SK-N-SH (cell line): ENCODE measurements at regions not wholly inside any gene's neighbourhood (a gene's known extent, or its start where the extent isn't known, plus 50 kb on each side); places are given as distances from the start of the nearest gene placed in this dataset.

Experiments used
- EZH2phosphoT487 ChIP-seq: fragments of 200-600 bp; sonication (generic); IDR thresholded peaks from 2 replicates; pipeline ENCODE4 v1.6.1; 2017; ENCODE audit warnings: low read depth, mixed run types, mild to moderate bottlenecking, antibody characterized with exemption, moderate library complexity, borderline replicate concordance
- MXI1 ChIP-seq: IDR thresholded peaks from 2 replicates; pipeline ENCODE4 v1.6.1; 2012; ENCODE audit warnings: mild to moderate bottlenecking, low read depth, low read length, improper control_type of control experiment
- NRF1 ChIP-seq: IDR thresholded peaks from 2 replicates; pipeline ENCODE4 v1.6.1; 2012; ENCODE audit warnings: low read depth, mild to moderate bottlenecking, low read length
- RCOR1 ChIP-seq: fragments of 150-350 bp; IDR thresholded peaks from 2 replicates; pipeline ENCODE4 v1.6.1; 2017; ENCODE audit warnings: antibody characterized with exemption, low read length
- SIN3A ChIP-seq: IDR thresholded peaks from 2 replicates; pipeline ENCODE4 v1.6.1; 2012; ENCODE audit warnings: low read depth, mild to moderate bottlenecking, low read length, moderate library complexity, borderline replicate concordance
- TF ChIP-seq, protein P1 (sequence below): fragments of 200-600 bp; sonication (generic); IDR thresholded peaks from 2 replicates; pipeline ENCODE4 v1.6.1; 2017; ENCODE audit warnings: antibody characterized with exemption, mild to moderate bottlenecking, moderate library complexity
- TF ChIP-seq, protein P2 (sequence below): IDR thresholded peaks from 2 replicates; pipeline ENCODE4 v1.4.0; 2012; ENCODE audit warnings: low read depth

GRCh38 chr14:23828001-23828400 is 125.6 kb upstream of the DHRS4 start:
- TF ChIP-seq, protein P1, sequence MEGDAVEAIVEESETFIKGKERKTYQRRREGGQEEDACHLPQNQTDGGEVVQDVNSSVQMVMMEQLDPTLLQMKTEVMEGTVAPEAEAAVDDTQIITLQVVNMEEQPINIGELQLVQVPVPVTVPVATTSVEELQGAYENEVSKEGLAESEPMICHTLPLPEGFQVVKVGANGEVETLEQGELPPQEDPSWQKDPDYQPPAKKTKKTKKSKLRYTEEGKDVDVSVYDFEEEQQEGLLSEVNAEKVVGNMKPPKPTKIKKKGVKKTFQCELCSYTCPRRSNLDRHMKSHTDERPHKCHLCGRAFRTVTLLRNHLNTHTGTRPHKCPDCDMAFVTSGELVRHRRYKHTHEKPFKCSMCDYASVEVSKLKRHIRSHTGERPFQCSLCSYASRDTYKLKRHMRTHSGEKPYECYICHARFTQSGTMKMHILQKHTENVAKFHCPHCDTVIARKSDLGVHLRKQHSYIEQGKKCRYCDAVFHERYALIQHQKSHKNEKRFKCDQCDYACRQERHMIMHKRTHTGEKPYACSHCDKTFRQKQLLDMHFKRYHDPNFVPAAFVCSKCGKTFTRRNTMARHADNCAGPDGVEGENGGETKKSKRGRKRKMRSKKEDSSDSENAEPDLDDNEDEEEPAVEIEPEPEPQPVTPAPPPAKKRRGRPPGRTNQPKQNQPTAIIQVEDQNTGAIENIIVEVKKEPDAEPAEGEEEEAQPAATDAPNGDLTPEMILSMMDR, result no peak
- no peak for TF ChIP-seq NRF1
- no peak for TF ChIP-seq RCOR1
- no peak for TF ChIP-seq EZH2phosphoT487
- no peak for TF ChIP-seq SIN3A
- TF ChIP-seq MXI1, result no peak
- TF ChIP-seq, protein P2, sequence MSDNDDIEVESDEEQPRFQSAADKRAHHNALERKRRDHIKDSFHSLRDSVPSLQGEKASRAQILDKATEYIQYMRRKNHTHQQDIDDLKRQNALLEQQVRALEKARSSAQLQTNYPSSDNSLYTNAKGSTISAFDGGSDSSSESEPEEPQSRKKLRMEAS, result no peak
